IMR-90 (cell line): ENCODE measurements at regions not wholly inside any gene's neighbourhood (a gene's known extent, or its start where the extent isn't known, plus 50 kb on each side); places are given as distances from the start of the nearest gene placed in this dataset.

Experiments used
- ATAC-seq: fragments of 200-7000 bp; cut with Tn5 transposase; 2 replicates; pipeline ENCODE4 v1.9.1; 2020; ENCODE audit warnings: low read depth, mild to moderate bottlenecking, moderate library complexity
- BruUV-seq: library from RNA; stranded (reverse); fragments of 400-500 nt; replicated peaks from 2 replicates; lab custom pipeline; 2021; lab: Mats Ljungman, UMichigan
- CTCF ChIA-PET: fragments of 300-600 bp; formaldehyde crosslinking; extraction: SDS; loops from one replicate; lab custom pipeline; 2021; ENCODE audit warnings: antibody characterized with exemption; lab: Yijun Ruan, JAX
- POLR2A ChIA-PET: fragments of 300-600 bp; sonication (Branson Sonifier 250); formaldehyde crosslinking; loops from one replicate; lab custom pipeline; 2022; ENCODE audit warnings: antibody characterized with exemption; ENCODE audit not compliant: unreplicated experiment; lab: Charles Lee
- DNase-seq: peaks from one replicate; pipeline ENCODE4 v3.0.0; 2013
- H2AFZ ChIP-seq: replicated peaks from 2 replicates; pipeline ENCODE3; 2013; ENCODE audit warnings: low read length, mild to moderate bottlenecking; ENCODE audit not compliant: poor library complexity
- H2AK5ac ChIP-seq: 2 replicates; pipeline ENCODE4 v1.6.1; 2013; ENCODE audit warnings: low read depth, low read length, inconsistent platforms
- H2AK9ac ChIP-seq: replicated peaks from 2 replicates; pipeline ENCODE3; 2013; ENCODE audit warnings: mild to moderate bottlenecking, low read depth, low read length, moderate library complexity; ENCODE audit not compliant: poor library complexity
- H2BK120ac ChIP-seq: 2 replicates; pipeline ENCODE4 v1.6.1; 2013; ENCODE audit warnings: low read depth, low read length, inconsistent platforms
- H2BK15ac ChIP-seq: 3 replicates; pipeline ENCODE4 v1.6.1; 2013; ENCODE audit warnings: low read depth, low read length, inconsistent platforms
- H2BK20ac ChIP-seq: 2 replicates; pipeline ENCODE4 v1.6.1; 2013; ENCODE audit warnings: low read depth, mild to moderate bottlenecking, inconsistent platforms, low read length, moderate library complexity
- H2BK5ac ChIP-seq: 2 replicates; pipeline ENCODE4 v1.6.1; 2013; ENCODE audit warnings: mild to moderate bottlenecking, low read depth, low read length, inconsistent platforms; ENCODE audit not compliant: poor library complexity, severe bottlenecking
- H3K14ac ChIP-seq: replicated peaks from 2 replicates; pipeline ENCODE4 v1.6.1; 2013; ENCODE audit warnings: low read depth, low read length, inconsistent platforms
- H3K18ac ChIP-seq: 2 replicates; pipeline ENCODE4 v1.6.1; 2013; ENCODE audit warnings: low read depth, low read length, control low read depth
- H3K23ac ChIP-seq: 2 replicates; pipeline ENCODE4 v1.6.1; 2013; ENCODE audit warnings: low read depth, low read length, inconsistent platforms
- H3K27ac ChIP-seq: 2 replicates; pipeline ENCODE4 v1.5.1; 2013; ENCODE audit warnings: mild to moderate bottlenecking, control low read depth, low read length; ENCODE audit not compliant: insufficient read depth
- H3K27me3 ChIP-seq: 2 replicates; pipeline ENCODE4 v1.6.1; 2013; ENCODE audit warnings: low read length; ENCODE audit not compliant: control insufficient read depth, insufficient read depth
- H3K36me3 ChIP-seq: 2 replicates; pipeline ENCODE4 v1.6.1; 2013; ENCODE audit warnings: low read length, mixed read lengths; ENCODE audit not compliant: control insufficient read depth, insufficient read depth
- H3K4ac ChIP-seq: 2 replicates; pipeline ENCODE4 v1.6.1; 2013; ENCODE audit warnings: low read depth, low read length, inconsistent platforms
- H3K4me1 ChIP-seq: 2 replicates; pipeline ENCODE4 v1.6.1; 2013; ENCODE audit warnings: low read length, mixed read lengths; ENCODE audit not compliant: control insufficient read depth, insufficient read depth
- H3K4me2 ChIP-seq: 2 replicates; pipeline ENCODE4 v1.6.1; 2013; ENCODE audit warnings: low read depth, mild to moderate bottlenecking, control low read depth, low read length, moderate library complexity
- H3K4me3 ChIP-seq: 2 replicates; pipeline ENCODE4 v1.5.1; 2013; ENCODE audit warnings: low read depth, mild to moderate bottlenecking, control low read depth, low read length, moderate library complexity; ENCODE audit not compliant: insufficient read depth
- H3K56ac ChIP-seq: 2 replicates; pipeline ENCODE4 v1.6.1; 2013; ENCODE audit warnings: low read length, inconsistent platforms; ENCODE audit not compliant: insufficient read depth; ENCODE audit errors: extremely low read depth
- H3K79me1 ChIP-seq, 2 experiments: 2 replicates each; pipeline ENCODE4 v1.6.1; 2013; ENCODE audit warnings: low read length in 2 of 2, inconsistent platforms in 1 of 2, low read depth in 1 of 2
- H3K9ac ChIP-seq: 2 replicates; pipeline ENCODE4 v1.6.1; 2013; ENCODE audit warnings: low read depth, low read length, control low read depth
- H3K9me1 ChIP-seq: 2 replicates; pipeline ENCODE4 v1.6.1; 2013; ENCODE audit warnings: low read length, inconsistent platforms; ENCODE audit not compliant: insufficient read depth
- H3K9me3 ChIP-seq: 2 replicates; pipeline ENCODE4 v1.6.1; 2013; ENCODE audit warnings: low read length; ENCODE audit not compliant: control insufficient read depth, insufficient read depth
- H4K20me1 ChIP-seq: 2 replicates; pipeline ENCODE4 v1.6.1; 2013; ENCODE audit warnings: low read length, inconsistent platforms; ENCODE audit not compliant: insufficient read depth
- H4K5ac ChIP-seq: 2 replicates; pipeline ENCODE4 v1.6.1; 2013; ENCODE audit warnings: mild to moderate bottlenecking, low read depth, low read length, control low read depth
- H4K8ac ChIP-seq, 2 experiments: 2 replicates each; pipeline ENCODE4 v1.6.1; 2013; ENCODE audit warnings: low read depth in 2 of 2, low read length in 2 of 2, control low read depth in 1 of 2, inconsistent platforms in 1 of 2
- H4K91ac ChIP-seq: 2 replicates; pipeline ENCODE4 v1.6.1; 2013; ENCODE audit warnings: low read depth, low read length, inconsistent platforms; ENCODE audit not compliant: insufficient read depth
- BHLHE40 ChIP-seq: fragments of 150-350 bp; IDR thresholded peaks from 2 replicates; pipeline ENCODE4 v1.6.1; 2016; ENCODE audit warnings: mild to moderate bottlenecking, low read depth, low read length
- CEBPB ChIP-seq: IDR thresholded peaks from 2 replicates; pipeline ENCODE4 v1.6.1; 2012; ENCODE audit warnings: low read depth, low read length, improper control_type of control experiment
- CHD1 ChIP-seq: IDR thresholded peaks from 2 replicates; pipeline ENCODE4 v1.6.1; 2012; ENCODE audit warnings: low read depth, low read length, improper control_type of control experiment
- CTCF ChIP-seq: conservative IDR thresholded peaks from 2 replicates; pipeline ENCODE4 v1.5.1; 2012; ENCODE audit warnings: mild to moderate bottlenecking, low read depth, low read length, improper control_type of control experiment
- ELK1 ChIP-seq: fragments of 150-350 bp; IDR thresholded peaks from 2 replicates; pipeline ENCODE4 v1.6.1; 2016; ENCODE audit warnings: low read depth, mild to moderate bottlenecking, low read length, moderate library complexity, borderline replicate concordance
- FOS ChIP-seq: fragments of 150-350 bp; IDR thresholded peaks from 2 replicates; pipeline ENCODE4 v1.6.1; 2016; ENCODE audit warnings: low read depth, low read length
- MAFK ChIP-seq: IDR thresholded peaks from 2 replicates; pipeline ENCODE4 v1.6.1; 2012; ENCODE audit warnings: low read depth, low read length, improper control_type of control experiment
- MAZ ChIP-seq: IDR thresholded peaks from 2 replicates; pipeline ENCODE4 v1.6.1; 2012; ENCODE audit warnings: low read depth, mild to moderate bottlenecking, low read length, improper control_type of control experiment, moderate library complexity, borderline replicate concordance
- MXI1 ChIP-seq: IDR thresholded peaks from 2 replicates; pipeline ENCODE4 v1.6.1; 2012; ENCODE audit warnings: low read depth, mild to moderate bottlenecking, low read length, moderate library complexity, borderline replicate concordance
- NFE2L2 ChIP-seq: fragments of 150-350 bp; IDR thresholded peaks from 2 replicates; pipeline ENCODE4 v1.6.1; 2016; ENCODE audit warnings: low read depth, mild to moderate bottlenecking, low read length
- POLR2A ChIP-seq: IDR thresholded peaks from 2 replicates; pipeline ENCODE4 v1.6.1; 2012; ENCODE audit warnings: mild to moderate bottlenecking, low read depth, low read length
- RAD21 ChIP-seq: IDR thresholded peaks from 2 replicates; pipeline ENCODE4 v1.6.1; 2012; ENCODE audit warnings: low read length, improper control_type of control experiment
- RCOR1 ChIP-seq: IDR thresholded peaks from 2 replicates; pipeline ENCODE4 v1.6.1; 2012; ENCODE audit warnings: mild to moderate bottlenecking, low read length, improper control_type of control experiment; ENCODE audit not compliant: insufficient replicate concordance
- RFX5 ChIP-seq: IDR thresholded peaks from 2 replicates; pipeline ENCODE4 v1.8.0; 2012; ENCODE audit warnings: low read depth, mild to moderate bottlenecking, low read length, moderate library complexity
- SMC3 ChIP-seq: fragments of 150-350 bp; IDR thresholded peaks from 2 replicates; pipeline ENCODE4 v1.6.1; 2016; ENCODE audit warnings: low read depth, mild to moderate bottlenecking, antibody characterized with exemption, low read length, moderate library complexity
- USF2 ChIP-seq: fragments of 150-350 bp; IDR thresholded peaks from 2 replicates; pipeline ENCODE4 v1.6.1; 2017; ENCODE audit warnings: mild to moderate bottlenecking, antibody characterized with exemption, low read length, low read depth
- dilution Hi-C: fragments of 300-500 bp; cut with HindIII; formaldehyde crosslinking; loops from one replicate; pipeline ENCODE4 v1.14.3; 2018; ENCODE audit warnings: low sequenced_read_pairs; ENCODE audit not compliant: unreplicated experiment
- in situ Hi-C: fragments of 300-500 bp; cut with MboI; formaldehyde crosslinking; loops from 3 replicates; pipeline ENCODE4 v1.14.3; 2019; ENCODE audit warnings: low sequenced_read_pairs, inconsistent platforms, mixed read lengths
- intact Hi-C: fragments of 100-400 bp; cut with micrococcal nuclease; formaldehyde crosslinking; loops from 2 replicates; pipeline ENCODE4 v1.10.0; 2022

- Histone ChIP-seq H2BK20ac (no peak overlapping the region), H3K14ac (no peak overlapping the region), H3K36me3 (no peaks in the 10 kb centered on the region), H3K79me1 (no peaks in the 10 kb centered on the region), H2AK5ac (no peak overlapping the region), H3K4me1 (no peaks in the 10 kb centered on the region), H3K4ac (no peak overlapping the region), H2AK9ac (no peak overlapping the region), H2BK15ac (no peak overlapping the region), H4K5ac (no peak overlapping the region), H4K20me1 (no peaks in the 10 kb centered on the region), H3K9ac (no peak overlapping the region), H3K56ac (no peak overlapping the region), H3K27ac (no peak overlapping the region), H4K91ac (no peak overlapping the region), H4K8ac (no peak overlapping the region), H3K4me3 (no peak overlapping the region), H2BK120ac (no peak overlapping the region), H3K4me2 (no peak overlapping the region), H3K9me3 (peaks cover 2% of the 10 kb centered on the region; the same call in 1 of the 2 replicates), H3K18ac (no peak overlapping the region), H3K9me1 (no peaks in the 10 kb centered on the region), H2BK5ac (no peak overlapping the region), H3K23ac (no peak overlapping the region), H2AFZ (no peak overlapping the region), H3K27me3 (no peaks in the 10 kb centered on the region)
- ChIA-PET POLR2A (no interaction called here), CTCF (no interaction called here)
- TF ChIP-seq RCOR1 (no peak), CEBPB (no peak), ELK1 (no peak), FOS (no peak), USF2 (no peak), NFE2L2 (no peak), RFX5 (no peak), CTCF (no peak), CHD1 (no peak), MAZ (no peak), BHLHE40 (no peak), MAFK (no peak), POLR2A (no peak), RAD21 (no peak), SMC3 (no peak), MXI1 (no peak)
- BruUV-seq: no TSS peak
- dilution Hi-C loops: no loop called here
- in situ Hi-C loops: no loop called here
- intact Hi-C loops: no loop called here
- DNase-seq (no peak), ATAC-seq (no peak)
Measured at GRCh38 chr12:115511986-115512711, 765.3 kb downstream of the MED13L start.
